ENCODE measurements at regions not wholly inside any gene's neighbourhood (a gene's known extent, or its start where the extent isn't known, plus 50 kb on each side); places are given as distances from the start of the nearest gene placed in this dataset.

- no peak for DNase-seq (ENCODE audit: extremely low read depth in 1 of 2, low read depth in 1 of 2)
These were observed 1494.3 kb downstream of the BRD1 start for GRCh38 chr22:48333323-48333763.

- no peak for DNase-seq (ENCODE audit: extremely low read depth in 1 of 2, low read depth in 1 of 2)
These were observed 1495.0 kb downstream of the BRD1 start for GRCh38 chr22:48332438-48333322.

GRCh38 chr22:48331691-48332220 is 1495.9 kb downstream of the BRD1 start:
- no peak for DNase-seq (ENCODE audit: extremely low read depth in 1 of 2, low read depth in 1 of 2)

GRCh38 chr22:48331266-48331665 is 1496.4 kb downstream of the BRD1 start:
- DNase-seq (ENCODE audit: extremely low read depth in 1 of 2, low read depth in 1 of 2): no peak

GRCh38 chr22:48327721-48328120 is 1500.0 kb downstream of the BRD1 start:
- no peak for DNase-seq (ENCODE audit: extremely low read depth in 1 of 2, low read depth in 1 of 2)

- no peak for DNase-seq (ENCODE audit: extremely low read depth in 1 of 2, low read depth in 1 of 2)
These were observed 1503.9 kb downstream of the BRD1 start for GRCh38 chr22:48323746-48324145.

- no peak for DNase-seq (ENCODE audit: extremely low read depth in 1 of 2, low read depth in 1 of 2)
These were observed 1504.8 kb downstream of the BRD1 start for GRCh38 chr22:48322907-48323306.

- DNase-seq (ENCODE audit: extremely low read depth in 1 of 2, low read depth in 1 of 2): no peak
These were observed 1505.6 kb downstream of the BRD1 start for GRCh38 chr22:48321986-48322545.

GRCh38 chr22:48320683-48321451 is 1506.8 kb downstream of the BRD1 start:
- DNase-seq (ENCODE audit: extremely low read depth in 1 of 2, low read depth in 1 of 2): no peak

GRCh38 chr22:48320048-48320682 is 1507.5 kb downstream of the BRD1 start:
- no peak for DNase-seq (ENCODE audit: extremely low read depth in 1 of 2, low read depth in 1 of 2)

- DNase-seq (ENCODE audit: extremely low read depth in 1 of 2, low read depth in 1 of 2): no peak
These were observed 1508.2 kb downstream of the BRD1 start for GRCh38 chr22:48319321-48320047.

GRCh38 chr22:48318575-48319320 is 1508.9 kb downstream of the BRD1 start:
- DNase-seq (ENCODE audit: extremely low read depth in 1 of 2, low read depth in 1 of 2): no peak

- no peak for DNase-seq (ENCODE audit: extremely low read depth in 1 of 2, low read depth in 1 of 2)
These were observed 1509.5 kb downstream of the BRD1 start for GRCh38 chr22:48318173-48318572.

GRCh38 chr22:48316257-48317250 is 1511.1 kb downstream of the BRD1 start:
- DNase-seq (ENCODE audit: extremely low read depth in 1 of 2, low read depth in 1 of 2): no peak

GRCh38 chr22:48315439-48316256 is 1512.0 kb downstream of the BRD1 start:
- no peak for DNase-seq (ENCODE audit: extremely low read depth in 1 of 2, low read depth in 1 of 2)

- no peak for DNase-seq (ENCODE audit: extremely low read depth in 1 of 2, low read depth in 1 of 2)
These were observed 1513.6 kb downstream of the BRD1 start for GRCh38 chr22:48314073-48314472.

GRCh38 chr22:48313175-48313830 is 1514.4 kb downstream of the BRD1 start:
- no peak for DNase-seq (ENCODE audit: extremely low read depth in 1 of 2, low read depth in 1 of 2)
